SK-MEL-5 (cell line): ENCODE measurements at regions not wholly inside any gene's neighbourhood (a gene's known extent, or its start where the extent isn't known, plus 50 kb on each side); places are given as distances from the start of the nearest gene placed in this dataset.

Experiments
- DNase-seq: peaks from one replicate; pipeline ENCODE4 v3.0.0-alpha.2; 2016; ENCODE audit warnings: low read depth, low spot score
- in situ Hi-C: cut with HindIII; loops from 2 replicates; pipeline ENCODE4 v1.10.0; 2016; ENCODE audit warnings: low sequenced_read_pairs, high pct_unique_total_duplicates, low pct_unique_long_range_greater_than_20kb

DNA sequence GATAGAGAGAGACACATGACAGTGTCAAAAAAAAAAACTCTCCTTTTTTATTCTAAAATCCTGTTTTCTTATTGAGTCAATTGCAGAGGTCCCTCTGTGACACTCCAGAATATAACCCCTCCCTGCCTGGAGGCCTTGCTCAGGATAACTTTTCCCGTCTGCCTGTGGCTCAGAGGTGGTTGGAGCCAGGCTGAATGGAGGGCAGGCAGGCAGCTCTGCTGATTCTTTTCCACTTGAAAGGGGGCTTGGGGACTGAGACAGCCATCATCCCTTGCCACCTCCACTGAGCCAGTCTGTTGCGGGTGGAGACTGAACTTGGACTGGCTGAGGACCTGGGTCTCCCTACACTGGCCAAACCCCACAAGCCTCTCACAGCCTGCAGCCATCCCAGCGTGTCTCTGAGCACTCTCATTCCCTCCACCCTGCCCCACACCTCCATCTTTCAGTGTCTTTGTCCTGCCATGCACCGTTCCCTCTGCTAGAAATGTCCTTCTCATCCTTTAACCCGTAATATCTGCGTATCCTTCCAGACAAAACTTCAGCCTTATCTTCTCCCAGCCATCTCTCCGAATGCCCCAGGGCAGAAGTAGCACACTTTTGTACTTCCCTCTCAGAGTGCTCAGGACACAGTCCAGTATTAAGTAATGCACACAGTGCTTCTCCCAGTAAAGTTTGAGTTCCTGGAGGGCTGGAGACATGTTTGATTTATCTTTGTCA lies 139.9 kb downstream of the CHIC2 start:
- in situ Hi-C loops = no loop called here
- DNase-seq = no peak

DNA sequence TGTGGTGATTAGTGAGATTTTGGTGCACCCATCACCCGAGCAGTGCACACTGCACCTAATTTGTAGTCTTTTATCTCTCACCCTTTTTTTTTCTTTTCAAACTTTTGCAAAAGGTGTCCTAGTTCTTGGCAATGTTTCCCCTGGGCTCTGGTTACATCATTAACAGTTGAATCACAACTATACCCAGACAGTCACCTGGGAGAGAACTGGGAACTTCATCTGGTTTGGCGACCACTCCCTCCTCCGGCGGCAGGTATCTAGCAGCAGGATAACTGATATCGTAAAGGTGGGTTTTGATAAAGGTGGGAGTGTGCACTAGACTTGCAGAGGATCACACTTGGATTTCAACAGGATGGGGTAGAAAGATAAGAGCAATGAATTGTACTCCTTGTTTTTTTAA lies 140.5 kb downstream of the CHIC2 start:
- DNase-seq = no peak
- in situ Hi-C loops = no loop called here

DNA sequence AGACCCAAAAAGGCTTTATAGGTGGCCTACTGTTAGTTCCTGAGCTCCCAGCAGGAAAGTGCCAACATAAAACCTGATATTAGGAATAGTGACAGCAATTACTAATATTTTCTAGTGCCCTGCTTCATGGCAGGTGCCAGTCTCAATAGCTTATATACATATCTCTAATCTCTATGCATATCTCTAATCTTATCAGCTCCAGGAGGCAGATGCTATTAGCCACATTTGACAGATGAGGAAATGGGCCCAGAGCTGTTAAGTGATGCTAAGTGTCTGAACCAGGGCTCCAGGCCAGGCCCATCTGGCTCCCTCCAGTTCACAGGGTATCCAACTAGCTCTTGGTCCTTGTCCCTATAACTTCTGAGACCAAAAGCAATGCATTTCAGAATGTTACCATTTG lies 142.5 kb downstream of the CHIC2 start:
- DNase-seq = no peak
- in situ Hi-C loops = no loop called here

DNA sequence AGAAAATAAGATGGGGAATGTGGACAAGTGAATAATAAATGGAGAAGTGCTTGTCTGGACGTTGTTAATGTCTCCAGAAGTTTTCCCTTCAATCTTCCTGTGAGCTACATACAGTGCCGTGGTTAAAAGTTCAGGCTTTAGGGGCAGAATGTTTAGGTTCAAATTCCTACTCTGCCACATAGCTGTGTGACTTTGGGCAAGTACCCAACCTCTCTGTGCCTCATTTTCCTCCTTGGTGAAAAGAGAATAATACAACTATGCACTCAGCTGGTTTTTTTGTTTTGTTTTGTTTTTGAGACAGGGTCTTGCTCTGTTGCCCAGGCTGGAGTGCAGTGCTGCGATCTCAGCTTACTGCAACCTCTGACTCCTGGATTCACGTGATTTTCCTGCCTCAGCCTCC lies 143.5 kb downstream of the CHIC2 start:
- no peak for DNase-seq
- in situ Hi-C loops = no loop called here

DNA sequence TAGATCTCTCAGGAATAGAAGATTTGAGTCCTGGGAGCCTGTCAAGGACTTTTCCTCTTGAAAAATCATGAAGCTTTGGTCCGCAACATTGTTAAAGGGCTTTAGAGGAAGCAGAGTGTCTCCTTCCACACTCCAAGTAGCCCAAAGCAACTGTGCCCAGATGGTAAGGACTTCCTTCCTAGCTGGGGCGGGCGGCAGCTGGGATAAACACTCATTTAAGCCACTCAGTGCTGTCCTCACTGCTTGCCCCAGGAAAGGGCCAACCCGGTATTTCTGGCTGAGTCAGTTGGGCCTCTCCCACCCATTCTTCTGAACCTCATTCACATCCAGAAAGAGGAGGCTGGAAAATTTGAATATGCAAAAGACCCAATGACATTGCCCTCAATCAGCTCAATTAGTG lies 144.3 kb downstream of the CHIC2 start:
- in situ Hi-C loops = no loop called here
- DNase-seq = no peak

DNA sequence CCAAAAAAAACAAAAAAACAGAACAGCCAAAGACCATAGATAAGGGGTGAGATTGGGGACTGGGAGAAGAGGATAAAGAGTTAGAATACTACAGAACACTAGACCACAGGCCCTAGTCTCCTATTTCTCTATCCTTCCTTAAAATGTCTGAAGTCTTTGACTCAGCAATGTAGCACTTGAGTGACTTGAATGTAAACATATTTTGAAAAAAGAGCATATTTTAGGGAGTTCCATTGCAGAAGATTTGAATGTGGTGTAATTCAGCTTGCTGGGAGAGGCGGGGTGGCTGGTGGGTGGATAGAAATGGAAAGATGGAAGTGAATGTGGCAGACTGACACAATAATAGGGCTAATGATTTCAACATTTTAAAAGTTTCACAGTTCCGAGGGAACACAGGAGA lies 144.9 kb downstream of the CHIC2 start:
- in situ Hi-C loops = no loop called here

DNA sequence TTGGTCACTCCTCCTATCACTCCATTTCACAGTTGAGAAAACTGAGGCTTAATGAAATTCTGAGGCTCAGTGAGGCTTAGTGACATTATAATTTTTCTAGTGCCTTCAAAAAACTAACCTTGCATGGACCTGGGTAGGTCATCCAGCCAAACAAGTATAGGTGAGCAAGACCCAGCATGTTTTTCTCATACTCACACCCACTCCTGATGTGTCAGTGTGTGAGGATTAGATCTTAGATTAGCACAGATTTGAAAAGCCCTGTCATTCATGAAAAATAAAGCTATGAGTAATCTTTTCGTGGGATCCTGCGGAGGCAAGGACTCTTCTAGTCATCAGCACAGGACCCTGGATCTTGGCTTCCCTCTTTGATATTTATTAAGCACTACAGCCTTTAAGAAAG lies 146.7 kb downstream of the CHIC2 start:
- no peak for DNase-seq
- in situ Hi-C loops = no loop called here

More for the DNA sequence above, 144.9 kb downstream of the CHIC2 start:
- no peak for DNase-seq

DNA sequence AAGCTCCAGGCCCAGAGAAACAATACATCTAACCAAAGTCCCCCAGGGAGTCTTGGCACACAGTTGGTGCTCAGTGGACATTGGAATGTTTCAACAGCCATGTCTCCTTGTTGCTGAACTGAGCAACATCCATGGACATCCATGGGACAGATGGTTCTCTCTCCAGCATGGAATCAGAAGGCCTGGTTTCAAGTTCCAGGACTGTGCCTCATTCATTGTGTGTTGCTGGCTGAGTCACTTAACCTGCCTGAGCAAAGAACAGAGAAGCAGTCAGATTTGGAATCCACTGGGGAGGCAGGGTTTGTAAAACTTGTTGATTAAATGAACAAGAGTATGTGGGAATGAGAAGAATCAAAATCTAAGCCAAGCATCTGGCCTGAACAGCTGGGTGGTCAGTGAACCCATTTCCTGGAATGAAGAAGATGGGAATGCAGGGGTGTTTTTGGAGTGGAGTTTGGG lies 147.9 kb downstream of the CHIC2 start:
- DNase-seq = peak; percentile 19
- in situ Hi-C loops = no loop called here

DNA sequence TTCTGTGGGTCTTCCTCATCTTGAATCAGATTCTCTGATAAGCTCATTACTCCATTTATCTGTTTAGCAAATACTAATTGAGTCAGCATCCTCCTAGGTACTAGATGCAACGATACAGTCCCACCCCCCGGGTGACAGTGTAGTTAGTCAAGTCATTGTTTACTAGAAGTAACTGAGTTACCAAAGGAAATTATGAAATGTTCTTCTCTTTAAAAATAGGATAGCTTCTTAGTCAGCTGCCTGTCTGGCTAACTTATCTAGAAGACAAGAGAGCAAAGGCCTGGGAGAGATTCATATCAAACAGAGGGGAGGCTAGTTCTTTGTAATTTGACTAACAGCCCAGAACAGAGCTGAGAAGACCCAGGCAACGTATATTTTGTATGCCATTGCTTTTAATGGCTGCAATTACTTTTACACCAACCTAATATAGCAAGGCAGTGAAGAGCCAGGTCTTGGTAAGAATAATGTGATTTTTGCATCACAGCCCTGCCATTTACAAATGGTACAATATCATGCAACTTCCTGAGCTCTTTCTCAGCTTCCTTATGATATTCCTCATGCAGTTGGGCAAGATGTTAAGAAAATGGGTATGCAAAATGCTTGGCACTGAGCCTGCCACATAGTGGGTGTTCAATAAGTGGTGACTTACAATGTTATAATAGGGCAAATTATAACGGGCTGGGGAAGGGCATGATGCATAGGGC lies 149.9 kb downstream of the CHIC2 start:
- in situ Hi-C loops = no loop called here

DNA sequence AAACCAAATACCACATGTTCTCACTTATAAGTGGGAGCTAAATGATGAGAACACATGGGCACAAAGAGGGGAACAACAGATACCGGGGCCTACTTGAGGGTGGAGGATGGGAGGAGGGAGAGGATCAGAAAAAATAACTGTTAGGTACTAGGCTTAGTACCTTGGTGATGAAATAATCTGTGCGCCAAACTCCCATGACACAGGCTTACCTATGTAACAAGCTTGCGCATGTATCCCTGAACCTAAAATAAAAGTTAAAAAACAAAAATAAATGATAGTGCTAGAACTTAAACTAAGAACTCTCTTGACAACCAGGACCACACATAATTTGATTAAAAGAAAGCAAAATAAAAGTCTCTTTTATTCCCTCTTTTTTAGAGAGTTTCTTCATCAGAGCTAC lies 150.6 kb downstream of the CHIC2 start:
- in situ Hi-C loops = no loop called here
- no peak for DNase-seq

More for the DNA sequence above, 149.9 kb downstream of the CHIC2 start:
- DNase-seq = no peak

DNA sequence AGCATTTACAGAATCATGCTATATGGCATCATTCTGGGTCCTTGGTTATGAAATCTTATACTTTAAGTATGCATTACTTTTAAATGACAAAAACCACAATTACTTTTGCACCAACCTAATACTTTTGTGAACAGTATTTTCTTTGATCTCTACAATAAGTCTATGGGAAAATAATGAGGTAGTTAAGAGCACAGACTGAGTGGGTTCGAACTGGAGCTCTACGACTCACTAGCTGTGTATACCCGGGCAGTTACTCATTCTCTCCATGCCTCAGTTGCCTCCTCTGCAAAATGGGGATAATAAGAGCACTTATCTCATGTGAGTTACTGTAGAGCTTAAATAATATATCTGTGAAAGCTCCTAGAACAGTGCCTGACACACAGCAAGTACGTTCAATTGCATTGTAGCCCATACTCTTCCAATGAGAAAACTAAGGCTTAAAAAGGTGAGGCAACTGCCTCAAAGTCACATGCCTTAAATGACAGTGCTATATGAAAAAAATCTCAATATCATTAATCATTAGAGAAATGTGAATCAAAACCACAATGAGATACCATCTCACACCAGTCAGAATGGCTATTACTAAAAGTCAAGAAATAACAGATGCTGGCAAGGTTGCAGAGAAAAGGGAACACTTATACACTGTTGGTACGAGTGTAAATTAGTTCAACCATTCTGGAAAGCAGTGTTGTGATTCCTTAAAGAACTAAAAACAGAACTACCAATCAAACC lies 151.5 kb downstream of the CHIC2 start:
- in situ Hi-C loops = no loop called here
- DNase-seq = no peak

DNA sequence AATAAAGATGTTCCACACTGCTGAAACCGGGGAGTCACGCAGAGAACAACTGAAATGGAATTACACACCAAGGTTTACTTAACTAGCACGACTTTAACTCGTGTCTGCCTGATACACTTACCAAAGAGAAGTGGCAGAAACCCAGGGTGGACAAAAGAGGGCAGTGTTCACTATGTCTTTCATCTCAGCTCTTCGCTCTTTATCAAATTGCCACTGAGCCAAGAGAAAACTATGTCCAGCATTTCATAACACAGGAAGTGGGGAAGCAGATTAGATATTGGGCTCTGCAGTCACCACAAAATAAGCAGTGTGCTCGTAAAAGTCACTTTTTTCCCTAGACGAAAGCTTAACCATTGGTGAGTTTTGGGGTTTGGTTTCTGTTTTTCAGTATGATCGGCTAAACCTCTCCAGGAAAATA lies 155.7 kb downstream of the CHIC2 start:
- in situ Hi-C loops = no loop called here
- DNase-seq = peak; percentile 85

DNA sequence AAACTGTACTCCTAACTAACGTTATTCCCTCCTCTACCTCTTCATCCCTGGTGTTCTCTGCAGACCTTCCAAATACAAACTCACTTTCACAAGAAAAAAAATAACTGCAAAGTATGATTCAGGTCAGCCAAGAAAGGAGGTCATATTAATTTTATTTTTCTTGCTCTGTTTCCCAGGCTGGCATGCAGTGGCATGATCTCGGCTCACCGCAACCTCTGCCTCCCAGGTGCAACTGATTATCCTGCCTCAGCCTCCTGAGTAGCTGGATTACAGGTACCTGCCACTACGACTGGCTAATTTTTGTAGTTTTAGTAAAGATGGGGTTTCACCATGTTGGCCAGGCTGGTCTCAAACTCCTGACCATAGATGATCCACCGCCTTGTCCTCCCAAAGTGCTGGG lies 156.6 kb downstream of the CHIC2 start:
- in situ Hi-C loops = no loop called here
- DNase-seq = no peak

DNA sequence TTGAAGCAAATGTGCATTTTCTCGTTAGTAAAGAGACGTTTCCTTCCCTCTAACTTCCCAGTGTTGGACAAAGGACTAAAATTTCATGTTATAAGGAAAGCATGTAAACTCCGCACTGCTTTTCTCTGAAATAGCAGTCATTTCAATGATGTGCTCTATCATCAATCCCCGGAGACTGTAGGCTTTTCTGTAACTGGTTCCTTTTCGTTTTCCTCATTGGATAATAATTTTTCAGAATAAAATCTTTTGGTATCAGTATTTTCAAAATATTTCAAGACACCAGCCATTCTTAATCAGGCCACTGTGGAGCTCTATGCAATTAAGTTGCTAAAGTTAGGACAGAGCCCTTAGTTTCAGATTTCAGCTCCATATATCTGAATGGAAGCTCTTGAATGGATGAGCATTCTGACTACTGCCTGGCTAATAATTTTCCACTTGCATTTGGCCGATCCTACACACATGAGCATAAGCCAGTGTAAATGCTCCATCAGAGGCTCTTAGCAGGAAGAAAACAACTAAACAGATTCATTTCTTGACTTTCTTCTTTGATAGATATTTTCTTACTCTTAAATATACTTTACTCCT lies 157.7 kb downstream of the CHIC2 start:
- in situ Hi-C loops = no loop called here
- no peak for DNase-seq

DNA sequence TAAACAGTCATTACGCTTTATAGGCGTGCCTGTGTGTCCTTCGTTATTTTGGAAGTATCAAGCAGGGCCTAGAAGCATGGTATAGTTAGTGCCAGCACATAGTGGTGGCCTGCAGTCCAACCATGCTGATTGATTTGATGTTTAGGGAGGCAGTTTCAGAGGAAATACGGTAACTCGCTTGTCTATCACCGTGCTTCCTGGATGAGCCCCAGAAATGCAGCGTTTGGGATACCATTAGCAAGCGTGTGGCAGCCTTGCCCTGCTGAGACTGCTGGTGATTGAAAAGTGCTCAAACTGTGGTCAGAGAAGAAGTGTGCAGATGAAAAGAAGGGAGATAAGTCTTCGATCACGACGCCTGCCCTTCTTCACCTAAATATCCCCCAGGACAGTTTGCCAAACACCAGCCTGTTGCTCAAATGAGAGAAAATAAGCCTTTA lies 158.4 kb downstream of the CHIC2 start:
- in situ Hi-C loops = no loop called here
- DNase-seq = peak; percentile 62

DNA sequence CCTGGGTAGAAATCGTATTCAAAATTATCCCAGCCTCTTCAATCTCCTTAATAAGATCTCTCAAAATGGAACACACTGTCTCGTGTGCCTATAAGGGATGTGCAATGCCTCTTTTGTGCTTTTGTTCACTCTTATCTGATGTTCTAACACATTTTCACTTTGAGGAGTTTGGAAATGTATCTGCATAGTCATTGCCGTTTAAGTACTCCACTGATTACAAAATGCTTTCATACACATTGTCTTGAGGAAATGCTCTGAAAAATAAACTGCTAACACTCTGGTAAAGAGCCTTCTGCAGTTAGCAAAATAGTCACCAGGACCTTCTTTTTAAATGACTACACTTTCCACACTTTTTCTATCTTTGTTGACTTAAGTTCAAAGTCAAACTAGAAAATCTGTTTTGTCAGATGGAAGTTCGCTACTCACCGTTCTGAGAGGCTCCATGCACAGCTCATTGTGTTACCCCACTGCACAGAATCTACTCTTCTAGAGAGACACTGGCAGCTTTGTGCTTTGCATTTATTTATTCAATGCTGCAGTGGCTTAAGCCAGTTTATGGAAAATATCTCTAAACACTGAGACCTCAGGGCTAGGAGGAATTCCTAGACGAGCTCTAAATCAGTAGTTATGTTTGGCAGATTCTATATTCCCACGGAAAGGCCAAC lies 159.0 kb downstream of the CHIC2 start:
- no peak for DNase-seq
- in situ Hi-C loops = no loop called here

DNA sequence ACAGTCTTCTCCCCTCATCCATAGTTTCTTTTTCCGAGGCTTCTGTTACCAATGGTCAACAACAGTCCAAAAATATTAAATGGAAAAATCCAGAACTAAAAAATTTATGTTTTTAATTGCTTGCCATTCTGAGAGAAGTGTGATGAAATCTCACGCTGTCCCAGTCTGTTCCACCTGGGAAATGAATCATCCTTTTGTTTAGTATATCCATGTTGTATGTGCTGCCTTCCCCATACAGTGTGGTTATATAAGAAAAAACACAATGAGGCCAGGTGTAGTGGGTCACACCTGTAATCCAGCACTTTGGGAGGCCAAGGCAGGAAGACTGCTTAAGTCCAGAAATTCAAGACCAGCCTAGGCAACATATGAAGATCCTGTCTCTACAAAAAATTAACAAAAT lies 161.6 kb downstream of the CHIC2 start:
- DNase-seq = no peak
- in situ Hi-C loops = no loop called here

DNA sequence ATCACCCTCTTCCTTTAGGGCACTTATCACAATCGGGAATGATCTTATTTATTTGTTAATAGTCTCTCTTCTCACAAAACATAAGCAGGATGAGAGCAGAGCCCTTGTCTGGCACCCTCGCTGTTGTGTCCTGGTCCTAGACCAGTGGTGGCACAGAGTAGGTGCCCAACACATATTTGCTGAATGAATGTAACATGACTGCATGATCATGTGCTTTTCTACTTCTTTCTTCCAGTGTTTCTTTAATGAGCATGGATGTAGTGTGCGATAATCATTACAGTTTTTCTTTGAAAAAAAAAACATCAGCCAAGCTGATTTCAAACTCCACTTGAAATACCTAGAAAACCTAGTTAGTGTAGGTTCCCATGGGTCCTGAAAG lies 164.1 kb downstream of the CHIC2 start:
- in situ Hi-C loops = no loop called here
- DNase-seq = no peak
